GM21786 (cell line): ENCODE measurements at regions not wholly inside any gene's neighbourhood (a gene's known extent, or its start where the extent isn't known, plus 50 kb on each side); places are given as distances from the start of the nearest gene placed in this dataset.
"Not testable (repeated sequence)": the region's sequence is repeated elsewhere in the genome, so short reads cannot be mapped to it uniquely, and the experiment has no call there.

Experiments
- ATAC-seq: cut with Tn5 transposase; IDR thresholded peaks from one replicate; pipeline ENCODE4 v1.9.1; 2021; ENCODE audit not compliant: unreplicated experiment

GRCh38 chr18:42445359-42445758 is 490.3 kb downstream of the PIK3C3 start:
- no peak for ATAC-seq

DNA sequence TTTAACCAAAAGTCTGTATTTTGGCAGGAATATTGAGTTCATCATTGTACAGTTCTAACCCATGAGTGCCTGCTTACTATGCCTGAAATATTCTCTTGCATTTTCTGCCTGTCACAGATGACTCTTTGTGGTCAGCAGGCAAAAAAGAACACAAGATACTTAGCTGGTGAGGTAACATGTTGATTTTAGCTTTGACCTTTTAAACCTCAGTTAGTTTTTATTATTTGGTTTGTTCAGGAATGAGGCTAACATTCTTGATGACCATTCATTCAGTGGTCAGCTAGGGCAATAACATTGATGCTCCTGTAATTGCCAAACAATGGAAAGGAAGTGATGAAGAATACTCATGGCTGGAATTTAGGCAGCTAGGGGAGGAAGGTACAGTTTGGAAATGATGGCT is 491.2 kb downstream of the PIK3C3 start:
- ATAC-seq: no peak

DNA sequence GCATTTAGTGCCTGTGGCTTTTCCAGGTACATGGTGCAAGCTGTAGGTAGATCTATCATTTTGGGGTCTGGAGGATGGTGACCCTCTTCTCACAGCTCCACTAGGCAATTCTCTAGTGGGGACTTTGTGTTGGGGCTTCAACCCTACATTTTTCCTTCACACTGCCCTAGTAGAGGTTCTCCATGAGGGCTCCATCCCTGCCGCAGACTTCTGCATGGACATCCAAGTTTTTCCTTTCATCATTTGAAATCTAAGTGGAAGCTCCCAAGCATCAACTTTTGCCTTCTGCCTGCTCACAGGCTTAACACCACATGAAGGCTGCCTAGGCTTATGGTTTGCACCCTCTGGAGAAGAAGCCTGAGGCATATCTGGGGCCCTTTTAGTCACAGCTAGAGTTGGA is 492.7 kb downstream of the PIK3C3 start:
- ATAC-seq: no peak

- no peak for ATAC-seq
Measured at GRCh38 chr18:42458226-42458625, 503.2 kb downstream of the PIK3C3 start.

DNA sequence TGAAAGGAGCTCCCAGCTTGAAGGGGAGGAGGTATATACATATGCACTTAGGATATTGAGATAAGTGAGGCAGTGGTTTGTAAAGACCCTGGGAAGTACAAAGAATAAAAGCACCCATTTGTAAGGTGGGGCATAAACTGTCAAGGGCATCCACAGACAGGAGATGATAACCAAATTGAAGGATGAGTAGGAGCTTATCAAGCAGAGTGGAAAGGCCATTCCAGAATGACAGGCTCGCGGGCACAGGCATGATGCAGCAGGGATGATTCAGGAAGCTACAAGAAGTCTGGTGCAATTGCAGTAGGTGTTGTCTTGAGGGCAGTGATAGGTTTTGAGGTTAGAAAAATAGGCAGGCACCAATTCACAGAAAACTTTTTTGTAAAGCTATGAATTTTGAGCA is 504.8 kb downstream of the PIK3C3 start:
- ATAC-seq: no peak

DNA sequence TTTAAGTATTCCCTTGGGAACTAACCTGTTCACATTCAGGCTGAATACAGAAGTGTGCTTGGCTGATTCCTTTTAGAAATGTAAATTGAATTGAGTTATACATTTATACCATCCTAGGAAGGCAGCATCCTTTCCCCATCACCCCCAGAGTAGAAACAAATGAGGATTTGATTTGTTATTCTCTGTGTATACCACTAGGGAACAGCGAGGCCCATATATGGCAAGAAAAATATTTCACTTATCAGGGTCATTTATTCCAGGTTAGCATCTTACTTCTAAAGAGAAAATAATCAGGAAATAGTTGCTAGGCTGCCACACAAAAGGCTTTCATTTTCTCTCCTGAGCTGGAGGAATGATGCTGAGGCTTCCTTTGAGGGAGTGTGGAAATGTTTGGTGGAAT is 516.9 kb downstream of the PIK3C3 start:
- no peak for ATAC-seq

GRCh38 chr18:42473611-42474010 is 518.6 kb downstream of the PIK3C3 start:
- ATAC-seq: no peak

- no peak for ATAC-seq
Measured at GRCh38 chr18:42474577-42474976, 519.5 kb downstream of the PIK3C3 start.

GRCh38 chr18:42475157-42475556 is 520.1 kb downstream of the PIK3C3 start:
- no peak for ATAC-seq

- ATAC-seq: no peak
Measured at GRCh38 chr18:42477267-42477666, 522.2 kb downstream of the PIK3C3 start.

GRCh38 chr18:42480441-42480840 is 525.4 kb downstream of the PIK3C3 start:
- ATAC-seq: no peak

DNA sequence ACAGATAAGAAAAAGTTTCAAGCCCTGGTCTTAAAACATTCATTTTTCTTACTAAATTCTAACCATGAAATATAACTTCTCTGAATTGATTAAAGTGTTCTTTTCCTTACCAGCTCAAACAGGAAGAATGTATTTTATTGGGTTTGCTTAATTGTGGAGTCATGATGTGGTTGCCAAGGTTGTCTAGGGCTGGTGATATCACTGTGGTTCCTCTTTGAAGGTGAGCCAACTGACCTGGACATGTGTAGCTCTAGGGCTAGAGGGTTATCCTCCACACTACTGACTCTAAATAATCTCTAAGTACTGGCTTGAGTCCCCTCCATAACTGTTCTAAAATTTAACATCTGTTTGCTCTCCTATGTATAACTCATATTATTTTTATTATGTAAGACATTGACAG is 529.6 kb downstream of the PIK3C3 start:
- ATAC-seq: no peak

- ATAC-seq: no peak
Measured at GRCh38 chr18:42486271-42486670, 531.2 kb downstream of the PIK3C3 start.

DNA sequence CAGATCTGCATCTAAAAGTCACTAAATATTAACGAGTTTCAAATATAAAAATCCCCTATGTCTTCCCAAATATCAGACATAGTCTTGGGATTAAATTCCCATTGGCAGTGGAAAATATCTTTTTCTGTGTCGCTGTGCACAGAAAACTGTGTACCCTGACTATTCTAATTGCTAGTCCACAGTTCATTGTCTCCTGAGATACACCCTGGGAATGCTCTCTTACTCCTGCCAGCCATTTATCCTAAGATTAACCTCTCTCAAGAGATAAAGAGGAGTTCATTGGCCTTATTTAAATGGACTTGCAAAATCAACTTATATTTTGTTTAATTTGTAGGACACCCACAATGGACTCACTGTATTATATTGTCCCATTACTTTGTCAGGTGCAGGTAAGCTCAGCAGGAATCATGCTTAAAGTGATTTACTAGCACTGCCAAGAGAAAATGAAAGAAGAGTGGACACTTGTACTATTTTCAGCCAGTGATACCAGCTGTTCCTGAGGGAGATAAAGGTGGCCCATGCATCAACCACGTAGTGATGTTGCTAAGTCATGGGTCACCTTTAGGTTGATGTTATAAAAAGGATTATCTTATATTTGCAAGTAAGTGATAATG is 553.8 kb downstream of the PIK3C3 start:
- no peak for ATAC-seq

GRCh38 chr18:42509750-42510415 is 554.8 kb downstream of the PIK3C3 start:
- peak; percentile 90 for ATAC-seq

- ATAC-seq: no peak
Measured at GRCh38 chr18:42510540-42510939, 555.5 kb downstream of the PIK3C3 start.

DNA sequence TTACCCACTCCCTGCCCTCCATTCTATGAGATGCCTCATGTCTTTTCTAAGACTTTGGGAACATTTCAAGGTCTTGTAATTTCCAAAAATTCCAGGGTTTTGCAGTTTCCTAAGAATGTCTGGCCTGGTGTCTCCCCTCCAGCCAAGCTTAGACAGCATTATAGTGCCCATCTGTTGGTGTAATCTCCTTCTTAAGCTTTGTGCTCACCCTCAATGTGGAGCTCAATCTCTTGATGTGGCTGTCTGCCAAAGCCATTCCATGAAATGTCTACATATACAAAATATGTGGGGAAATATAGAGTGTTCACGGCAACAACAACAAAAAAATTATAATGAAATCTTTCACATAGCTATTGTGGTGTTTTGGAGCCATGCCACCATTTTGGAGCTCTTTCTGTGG is 558.4 kb downstream of the PIK3C3 start:
- no peak for ATAC-seq

DNA sequence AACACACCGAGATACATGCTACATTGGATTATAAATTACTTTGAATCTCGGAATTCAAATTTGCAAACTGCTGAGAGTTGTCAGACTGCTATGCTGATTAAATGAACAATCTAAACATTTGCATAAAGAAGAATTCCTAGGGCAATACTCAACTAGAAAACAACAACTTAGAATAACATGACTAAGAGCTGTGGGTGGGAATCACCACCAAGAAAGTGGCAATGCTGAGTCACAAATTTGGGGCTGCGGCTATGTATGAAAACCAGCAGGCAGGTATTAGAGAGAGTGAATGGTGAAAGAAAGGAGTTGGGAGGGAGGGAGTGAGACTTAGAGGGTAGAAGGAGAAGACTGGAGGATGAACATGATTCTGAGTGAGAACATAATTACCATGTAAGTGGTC is 559.5 kb downstream of the PIK3C3 start:
- no peak for ATAC-seq

DNA sequence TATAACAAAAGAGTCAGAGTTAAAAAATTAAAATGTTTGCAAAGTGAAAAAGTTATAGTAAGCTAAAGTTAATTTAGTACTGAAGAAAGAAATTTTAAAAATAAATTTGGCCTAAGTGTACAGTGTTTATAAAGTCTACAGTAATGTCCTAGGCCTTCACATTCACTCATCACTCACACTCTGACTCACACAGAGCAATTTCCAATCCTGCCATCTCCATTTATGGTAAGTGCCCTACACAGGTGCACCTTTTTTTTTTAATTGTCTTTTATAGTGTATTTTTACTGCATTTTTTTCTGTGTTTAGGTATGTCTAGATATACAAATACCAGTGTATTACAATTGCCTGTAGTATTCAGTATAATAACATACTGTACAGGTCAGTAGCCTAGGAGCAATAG is 562.9 kb downstream of the PIK3C3 start:
- no peak for ATAC-seq

DNA sequence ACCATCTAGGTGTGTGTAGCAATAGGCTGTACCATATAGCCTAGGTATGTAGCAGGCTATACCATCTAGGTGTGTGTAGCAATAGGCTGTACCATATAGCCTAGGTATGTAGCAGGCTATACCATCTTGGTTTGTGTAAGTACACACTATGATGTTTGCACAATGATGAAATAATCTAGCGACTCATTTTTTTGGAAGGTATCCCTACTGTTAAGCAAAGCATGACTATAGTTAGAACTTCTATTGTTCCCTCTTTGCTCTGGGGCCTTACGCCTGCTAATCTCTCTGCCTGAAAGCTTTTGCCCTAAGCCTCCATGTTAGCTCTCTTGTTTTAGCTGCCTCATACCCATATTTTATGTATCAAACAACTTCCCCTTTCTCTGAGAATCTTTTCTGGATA is 563.3 kb downstream of the PIK3C3 start:
- ATAC-seq: not testable (repeated sequence)

GRCh38 chr18:42520138-42520537 is 565.1 kb downstream of the PIK3C3 start:
- ATAC-seq: no peak

DNA sequence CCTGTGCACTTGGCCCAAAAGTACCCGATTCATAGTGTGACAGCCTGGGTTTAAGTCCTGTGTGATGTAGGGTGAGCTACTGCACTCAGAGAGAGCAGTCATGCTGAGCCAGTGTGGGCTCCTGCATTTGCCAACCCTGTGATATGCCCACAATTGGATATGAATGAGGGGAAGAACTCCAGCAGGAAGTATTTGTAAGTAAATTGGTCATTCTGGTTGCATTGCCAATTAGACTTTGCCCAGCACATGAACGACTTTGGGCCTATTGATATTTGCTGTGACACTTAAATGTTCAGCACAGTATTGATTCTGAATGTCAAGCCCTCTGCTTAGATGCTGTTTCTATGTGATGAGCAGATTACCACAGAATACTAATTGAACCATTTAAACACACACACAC is 570.9 kb downstream of the PIK3C3 start:
- ATAC-seq: no peak

- ATAC-seq: no peak
Measured at GRCh38 chr18:42527766-42528165, 572.7 kb downstream of the PIK3C3 start.
